Fibroblast of upper back skin (primary cell): ENCODE measurements at regions not wholly inside any gene's neighbourhood (a gene's known extent, or its start where the extent isn't known, plus 50 kb on each side); places are given as distances from the start of the nearest gene placed in this dataset.

Experiments
- DNase-seq: peaks from one replicate; pipeline ENCODE4 v3.0.0-alpha.2; 2013

DNA sequence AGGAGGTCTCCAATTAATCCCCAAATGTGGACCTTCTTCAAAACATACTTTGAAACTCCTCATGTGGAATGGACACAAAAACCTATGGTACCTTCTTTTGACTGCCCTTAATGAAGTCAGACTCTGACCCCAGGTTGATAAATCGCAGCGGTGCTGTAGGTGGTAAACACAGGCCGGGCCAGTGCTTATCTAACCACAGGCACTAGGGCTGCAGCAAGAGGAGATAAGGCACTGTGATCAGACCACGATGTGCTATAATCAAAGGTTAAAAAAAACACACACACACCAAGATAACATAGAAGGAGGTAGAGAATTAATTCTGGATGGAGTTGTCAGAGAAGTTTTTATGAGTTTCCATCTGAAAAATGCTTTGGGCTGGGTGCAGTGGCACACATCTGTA, 52.3 kb upstream of the SIPA1L2 start:
- no peak for DNase-seq

- peak; percentile 21 for DNase-seq
These were observed 54.6 kb upstream of the SIPA1L2 start for GRCh38 chr1:232684371-232685105.

GRCh38 chr1:232686346-232686745, 56.4 kb upstream of the SIPA1L2 start:
- DNase-seq = no peak

DNA sequence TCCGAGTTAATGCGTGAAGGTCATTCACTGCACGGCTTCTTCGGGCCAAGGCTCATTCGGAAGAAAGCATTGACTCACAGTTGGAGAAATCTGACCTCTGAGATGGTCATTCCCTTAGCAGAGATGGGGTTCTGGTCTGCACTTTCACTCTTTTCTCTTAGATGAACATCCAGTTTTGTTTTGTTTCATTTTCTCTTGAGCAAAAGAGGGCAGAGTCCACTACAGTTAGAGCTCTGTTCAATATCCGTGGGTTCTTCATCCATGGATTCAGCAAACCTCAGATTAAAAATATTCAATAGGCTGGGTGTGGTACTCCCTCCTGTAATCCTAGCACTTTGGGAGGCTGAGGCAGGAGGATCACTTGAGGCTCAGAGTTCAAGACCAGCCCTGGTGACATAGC, 57.4 kb upstream of the SIPA1L2 start:
- no peak for DNase-seq

DNA sequence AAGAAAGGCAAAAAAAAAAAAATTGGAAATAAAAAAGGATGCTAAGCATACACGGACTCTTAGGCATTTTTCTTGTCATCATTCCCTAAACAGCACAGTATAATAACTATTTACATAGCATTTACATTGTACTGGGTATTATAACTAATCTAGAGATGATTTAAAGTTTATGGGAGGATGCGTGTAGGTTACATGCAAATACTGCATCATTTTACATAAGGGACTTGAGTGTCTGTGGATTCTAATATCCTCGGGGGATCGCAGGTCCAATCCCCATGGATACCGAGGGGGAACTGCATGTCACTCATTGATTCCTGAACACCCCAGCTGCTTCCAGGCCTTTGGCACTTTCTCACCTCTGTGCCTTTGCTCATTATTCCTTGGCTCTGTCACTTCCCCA, 57.8 kb upstream of the SIPA1L2 start:
- no peak for DNase-seq

DNA sequence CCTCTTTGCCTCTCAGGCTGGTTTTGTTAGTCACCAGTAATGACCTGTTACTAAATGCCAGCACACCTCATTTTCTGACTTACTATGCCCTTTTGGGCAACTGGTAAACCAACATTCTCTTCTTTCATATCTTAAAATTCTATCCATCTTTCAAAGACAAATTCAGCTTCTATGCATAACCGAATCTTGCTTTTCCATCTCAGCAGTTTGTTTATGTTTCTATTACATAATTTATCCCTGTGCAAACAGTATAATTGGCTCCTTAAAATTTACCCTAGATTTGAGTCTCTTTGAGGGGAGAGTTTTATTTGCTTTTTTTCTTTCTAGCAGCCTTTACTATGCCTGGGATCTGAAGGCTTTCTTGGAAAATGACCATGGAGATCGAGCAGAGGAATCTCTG, 58.5 kb upstream of the SIPA1L2 start:
- no peak for DNase-seq

DNA sequence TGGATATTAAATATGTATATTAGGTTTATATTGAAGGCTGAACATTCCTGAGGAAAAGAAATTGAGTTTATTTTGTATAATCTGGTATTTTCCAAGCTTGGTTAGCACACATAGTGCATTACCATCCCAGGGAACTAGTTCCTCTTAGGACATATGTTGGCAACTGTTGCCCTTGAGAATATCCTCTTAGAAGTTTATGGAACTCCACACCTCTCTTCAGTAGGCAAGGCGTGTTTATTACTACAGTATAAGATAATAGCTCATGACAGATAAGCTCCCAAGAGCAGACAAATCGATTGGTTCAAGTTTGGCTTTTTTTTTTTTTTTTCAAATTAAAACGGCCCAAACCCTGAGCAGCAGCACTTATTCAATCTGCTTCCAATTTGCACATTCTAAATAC, 59.8 kb upstream of the SIPA1L2 start:
- no peak for DNase-seq

DNA sequence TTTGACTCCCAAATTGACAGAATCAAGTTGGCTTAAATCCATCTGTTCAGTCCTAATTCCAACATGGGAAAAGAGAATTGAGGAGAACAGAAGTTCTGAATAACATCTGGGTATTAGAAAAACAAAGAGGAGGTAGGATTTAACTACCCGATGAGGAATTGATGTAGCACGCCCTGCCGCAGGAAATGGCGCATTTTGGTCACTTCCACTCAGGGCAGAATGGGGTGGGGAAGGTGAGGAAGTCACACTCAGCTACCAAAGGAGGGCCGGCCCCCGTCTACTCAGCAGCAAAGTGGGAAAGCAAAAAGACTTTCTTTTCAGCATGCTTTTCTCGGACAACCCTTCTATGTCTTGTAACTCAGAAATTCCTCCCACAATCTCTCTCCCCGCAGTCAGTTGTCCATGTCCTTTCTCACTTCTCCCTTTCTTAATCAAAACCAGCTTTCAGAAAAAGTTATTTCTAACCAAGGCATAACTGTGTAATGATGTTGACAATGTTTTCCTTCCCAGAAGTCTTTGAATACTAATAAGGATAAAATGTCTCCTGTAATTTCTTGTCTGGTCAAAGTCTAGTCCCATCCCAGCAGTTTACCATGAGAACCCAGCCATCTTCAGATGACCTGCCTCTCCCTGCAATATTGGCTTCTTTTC, 60.5 kb upstream of the SIPA1L2 start:
- DNase-seq = peak; percentile 45

DNA sequence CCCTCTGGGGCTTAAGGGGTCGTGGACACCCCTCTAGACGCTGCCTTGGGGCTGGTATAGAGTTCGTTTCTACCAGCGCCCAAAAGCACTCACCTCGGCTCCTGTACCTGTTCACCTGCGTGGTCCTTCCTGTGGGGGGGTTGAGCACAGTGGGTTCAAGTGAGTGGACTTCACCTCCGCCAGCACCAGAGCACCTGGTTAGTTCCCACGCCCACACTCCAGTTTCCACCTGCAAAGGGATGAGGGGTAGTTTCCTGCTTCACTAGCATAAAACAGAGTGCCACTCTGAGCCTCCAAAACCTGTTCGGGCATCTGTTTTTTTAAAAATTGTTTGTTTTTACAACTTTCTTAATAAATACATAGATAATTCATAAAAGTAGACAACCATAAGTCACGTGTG, 64.5 kb upstream of the SIPA1L2 start:
- no peak for DNase-seq

GRCh38 chr1:232695621-232696385, 65.9 kb upstream of the SIPA1L2 start:
- DNase-seq = no peak

DNA sequence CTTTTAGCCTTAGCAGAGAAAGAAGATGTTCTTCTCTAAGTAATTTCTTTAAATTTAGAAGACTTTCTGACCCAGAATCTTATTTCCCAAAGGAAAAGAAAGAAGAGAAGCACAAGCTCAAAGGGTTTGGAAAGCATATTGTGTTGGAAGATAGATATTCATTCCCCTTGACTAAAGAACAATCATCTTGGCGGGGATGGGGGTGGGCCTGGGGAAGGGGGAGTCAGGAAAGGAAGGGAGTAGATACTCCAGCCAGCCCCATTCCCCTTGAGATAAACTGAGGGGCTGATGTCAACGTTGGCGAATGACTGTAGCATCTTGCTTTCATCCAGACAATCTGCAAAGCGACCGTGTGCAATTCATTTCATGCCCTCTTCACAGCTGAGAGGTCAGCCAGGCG, 66.5 kb upstream of the SIPA1L2 start:
- no peak for DNase-seq

- DNase-seq = no peak
These were observed 67.4 kb upstream of the SIPA1L2 start for GRCh38 chr1:232697187-232697822.

GRCh38 chr1:232699814-232700213, 69.9 kb upstream of the SIPA1L2 start:
- no peak for DNase-seq

DNA sequence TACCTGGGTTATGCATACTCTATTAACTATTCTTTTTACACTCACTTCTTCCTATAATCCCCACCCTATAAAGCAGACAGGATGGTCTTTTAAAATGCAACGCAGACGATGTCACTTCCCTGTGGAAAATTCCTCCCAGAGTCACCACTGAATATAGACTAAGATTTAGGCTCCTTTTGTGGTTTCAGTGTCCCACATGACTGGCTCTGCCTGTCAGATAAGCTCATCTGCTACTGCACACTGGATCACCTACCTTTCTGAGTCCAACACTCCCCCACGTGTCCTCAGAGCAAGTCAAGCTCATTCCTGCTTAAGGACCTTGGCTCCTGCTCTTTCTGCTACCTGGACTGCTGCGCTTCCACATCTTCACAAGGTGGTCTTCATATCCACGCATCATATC, 73.0 kb upstream of the SIPA1L2 start:
- DNase-seq = no peak

DNA sequence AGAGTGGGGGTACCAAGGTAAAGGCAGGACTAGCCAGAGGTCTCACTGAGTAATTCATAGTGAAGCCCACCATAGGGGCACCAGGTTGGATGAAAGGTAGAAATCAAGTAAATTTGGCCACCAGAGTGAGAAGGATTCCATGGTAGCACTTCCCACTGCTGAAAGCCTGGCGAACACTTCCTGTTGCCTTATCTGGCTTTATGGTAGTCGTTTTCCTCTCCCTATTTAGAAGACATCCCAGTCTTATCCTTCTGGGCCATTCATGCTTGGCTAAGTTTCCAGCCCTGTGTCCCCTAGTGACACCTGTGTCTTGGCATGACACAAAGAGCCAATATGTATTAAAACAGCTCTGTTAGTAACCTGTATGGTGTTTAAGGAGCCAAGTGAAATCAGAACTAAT, 74.3 kb upstream of the SIPA1L2 start:
- no peak for DNase-seq

GRCh38 chr1:232704694-232705680, 75.1 kb upstream of the SIPA1L2 start:
- peak; percentile 75 for DNase-seq

DNA sequence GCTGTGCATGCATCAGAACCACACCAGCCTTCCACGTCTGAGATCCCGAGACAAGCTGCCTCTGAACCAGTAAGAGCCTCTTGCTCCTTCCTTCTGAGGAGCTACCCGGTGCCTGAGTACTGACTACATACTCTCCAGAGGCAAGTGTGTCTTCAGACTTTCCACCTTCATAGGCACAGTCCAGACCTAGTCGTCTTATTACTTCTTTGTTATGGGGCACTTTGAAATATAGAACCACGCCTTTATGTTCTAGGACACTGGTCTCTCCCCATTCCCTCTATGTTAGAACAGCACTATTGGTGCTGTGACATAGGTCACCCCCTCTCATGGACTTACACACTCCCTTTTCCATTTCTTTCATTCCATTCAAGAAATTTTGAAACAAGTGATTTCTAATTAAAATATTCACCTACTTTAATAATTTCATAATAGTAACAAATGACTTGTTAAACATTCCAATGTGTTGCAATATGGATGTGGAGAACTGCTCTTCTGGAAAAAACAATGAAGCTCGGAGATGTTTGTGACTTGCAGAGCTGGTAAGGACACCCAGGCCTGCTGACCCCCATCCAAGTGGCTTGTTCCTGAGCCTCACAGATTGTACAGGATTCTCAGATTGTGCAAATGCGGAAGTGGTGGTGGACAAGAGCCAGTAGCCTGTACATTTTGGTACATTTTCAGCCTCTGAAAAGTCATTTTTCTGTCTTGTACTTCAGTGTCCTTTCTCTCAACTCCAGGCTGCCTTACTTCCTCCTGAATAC, 76.1 kb upstream of the SIPA1L2 start:
- no peak for DNase-seq

- DNase-seq = no peak
These were observed 77.2 kb upstream of the SIPA1L2 start for GRCh38 chr1:232707142-232707541.

- DNase-seq = peak; percentile 25
These were observed 79.5 kb upstream of the SIPA1L2 start for GRCh38 chr1:232709386-232709785.

GRCh38 chr1:232711996-232712395, 82.1 kb upstream of the SIPA1L2 start:
- no peak for DNase-seq

DNA sequence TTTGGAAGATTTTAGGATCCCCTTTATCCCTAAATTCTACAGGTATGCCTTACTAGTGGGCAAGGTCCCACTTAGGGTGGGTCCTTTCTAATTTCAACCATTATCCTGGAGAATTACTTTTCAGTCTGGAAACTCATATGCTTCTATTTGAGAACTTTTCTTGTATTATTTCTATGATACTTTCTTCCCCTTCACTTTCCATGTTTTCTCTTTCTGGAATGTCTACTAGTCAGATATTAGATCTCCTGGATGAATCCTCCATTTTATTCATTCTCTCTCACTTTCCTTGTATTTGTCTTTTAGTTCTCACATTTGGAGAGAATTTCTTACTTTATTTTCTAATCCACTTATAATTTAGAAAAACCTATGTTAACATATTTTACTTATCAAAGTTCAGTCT, 83.9 kb upstream of the SIPA1L2 start:
- DNase-seq = no peak

- no peak for DNase-seq
These were observed 85.2 kb upstream of the SIPA1L2 start for GRCh38 chr1:232715154-232715553.
